B cell (primary cell): ENCODE measurements at regions not wholly inside any gene's neighbourhood (a gene's known extent, or its start where the extent isn't known, plus 50 kb on each side); places are given as distances from the start of the nearest gene placed in this dataset.

Experiments
- ATAC-seq: fragments of 200-7000 bp; cut with Tn5 transposase; one replicate; pipeline ENCODE4 v1.10.0; 2021; ENCODE audit warnings: low read depth, mild to moderate bottlenecking, moderate number of reproducible peaks, moderate library complexity
- CTCF ChIA-PET: fragments of 350-600 bp; sonication (Branson Sonifier 250); formaldehyde crosslinking; loops from one replicate; lab custom pipeline; 2021; ENCODE audit warnings: antibody characterized with exemption, inconsistent platforms; lab: Charles Lee
- POLR2A ChIA-PET: fragments of 350-600 bp; sonication (Branson Sonifier 250); formaldehyde crosslinking; loops from one replicate; lab custom pipeline; 2021; ENCODE audit warnings: antibody characterized with exemption; lab: Charles Lee
- DNase-seq: peaks from one replicate; pipeline ENCODE4 v3.0.0; 2013
- H2AFZ ChIP-seq: 2 replicates; pipeline ENCODE4 v1.6.1; 2012; ENCODE audit warnings: mild to moderate bottlenecking, low read depth, low read length; ENCODE audit not compliant: insufficient read depth, poor library complexity, severe bottlenecking
- H3K27ac ChIP-seq, 2 donors: 1 replicate in 1 of 2; 2 replicates in 1 of 2; pipeline ENCODE4 v1.5.1; 2012 to 2013; ENCODE audit warnings: low read length in 2 of 2, mild to moderate bottlenecking in 2 of 2, moderate library complexity in 1 of 2
- H3K27me3 ChIP-seq, 4 experiments: fragments of 200-600 bp in 1 of 4; sonication (generic) in 1 of 4; replicated peaks in 1 of 4; 1 replicate in 2 of 4; 2 replicates in 2 of 4; pipeline versions ENCODE4 v1.6.1 to v1.7.0; 2013 to 2016; ENCODE audit warnings: low read length in 3 of 4, mild to moderate bottlenecking in 2 of 4, mixed read lengths in 1 of 4, moderate library complexity in 1 of 4; ENCODE audit not compliant: insufficient read depth in 4 of 4, control insufficient read depth in 3 of 4; ENCODE audit errors: control extremely low read depth in 1 of 4
- H3K36me3 ChIP-seq, 2 experiments: replicated peaks in 1 of 2; 1 replicate in 1 of 2; 2 replicates in 1 of 2; pipeline versions ENCODE4 v1.6.1 to v1.7.1; 2013; ENCODE audit warnings: low read length in 1 of 2; ENCODE audit not compliant: insufficient read depth in 2 of 2, control insufficient read depth in 1 of 2; ENCODE audit errors: control extremely low read depth in 1 of 2, extremely low read depth in 1 of 2
- H3K4me1 ChIP-seq, 2 donors: fragments of 200-600 bp in 1 of 2; sonication (generic) in 1 of 2; 1 replicate in 1 of 2; 2 replicates in 1 of 2; pipeline versions ENCODE4 v1.5.1 to v1.6.1; 2013 to 2017; ENCODE audit warnings: low read length in 2 of 2; ENCODE audit not compliant: control insufficient read depth in 2 of 2, insufficient read depth in 2 of 2
- H3K4me2 ChIP-seq: replicated peaks from 2 replicates; pipeline ENCODE3; 2012; ENCODE audit warnings: mild to moderate bottlenecking, low read depth, low read length; ENCODE audit not compliant: poor library complexity, severe bottlenecking
- H3K4me3 ChIP-seq, 5 experiments: fragments of 200-600 bp in 1 of 5; sonication (generic) in 1 of 5; 1 replicate in 3 of 5; 2 replicates in 2 of 5; pipeline versions ENCODE4 v1.5.1 to v1.7.0; 2011 to 2016; ENCODE audit warnings: low read length in 4 of 5, mild to moderate bottlenecking in 4 of 5, low read depth in 2 of 5, control low read depth in 1 of 5, moderate library complexity in 1 of 5; ENCODE audit not compliant: insufficient read depth in 1 of 5; ENCODE audit errors: control extremely low read depth in 1 of 5, extremely low read depth in 1 of 5
- H3K79me2 ChIP-seq: fragments of 200-600 bp; sonication (generic); one replicate; pipeline ENCODE4 v1.6.0; 2016; ENCODE audit warnings: low read length; ENCODE audit not compliant: control insufficient read depth, insufficient read depth
- H3K9ac ChIP-seq: fragments of 200-600 bp; sonication (generic); 2 replicates; pipeline ENCODE4 v1.6.1; 2017; ENCODE audit warnings: mild to moderate bottlenecking, low read length, moderate library complexity
- H3K9me3 ChIP-seq, 3 donors: one replicate each; pipeline versions ENCODE4 v1.6.1 to v1.7.1; 2013; ENCODE audit warnings: low read length in 2 of 3; ENCODE audit not compliant: control insufficient read depth in 2 of 3, insufficient read depth in 1 of 3; ENCODE audit errors: control extremely low read depth in 1 of 3
- H4K20me1 ChIP-seq: 2 replicates; pipeline ENCODE4 v1.6.0; 2012; ENCODE audit warnings: mild to moderate bottlenecking, low read length; ENCODE audit not compliant: insufficient read depth, control insufficient read depth, poor library complexity, severe bottlenecking
- H3K27ac Mint-ChIP-seq: one replicate; pipeline ENCODE4 v1.8.0; 2021; ENCODE audit warnings: mixed read lengths
- H3K27me3 Mint-ChIP-seq: one replicate; pipeline ENCODE4 v1.8.0; 2021; ENCODE audit warnings: mixed read lengths
- H3K4me1 Mint-ChIP-seq: one replicate; pipeline ENCODE4 v1.8.0; 2021; ENCODE audit warnings: mixed read lengths
- H3K4me3 Mint-ChIP-seq: one replicate; pipeline ENCODE4 v1.8.0; 2021; ENCODE audit warnings: mixed read lengths
- H3K9me3 Mint-ChIP-seq: one replicate; pipeline ENCODE4 v1.8.0; 2022; ENCODE audit warnings: mixed read lengths; ENCODE audit not compliant: insufficient read depth
- CTCF ChIP-seq: fragments of 200-600 bp; IDR thresholded peaks from one replicate; pipeline ENCODE4 v1.8.0; 2022; ENCODE audit warnings: antibody characterized with exemption, mild to moderate bottlenecking
- EZH2 ChIP-seq: IDR thresholded peaks from 2 replicates; pipeline ENCODE4 v1.6.1; 2012; ENCODE audit warnings: borderline replicate concordance, low read depth, mild to moderate bottlenecking, moderate library complexity, low read length; ENCODE audit not compliant: insufficient read depth, poor library complexity, severe bottlenecking
- WGBS: methylation state at CpG from one replicate; pipeline ENCODE4 v1.1.5; 2013; ENCODE audit warnings: missing lambda C conversion rate; ENCODE audit not compliant: insufficient coverage; 5-methylcytosine and 5-hydroxymethylcytosine counted together
- intact Hi-C: fragments of 100-400 bp; cut with micrococcal nuclease; formaldehyde crosslinking; loops from one replicate; pipeline ENCODE4 v1.10.0; 2022

- DNase-seq (no peak), ATAC-seq (no peak)
- Mint-ChIP-seq H3K27me3 (peaks cover 3% of the 10 kb centered on the region), H3K4me3 (no peak overlapping the region), H3K27ac (no peak overlapping the region), H3K9me3 (no peaks in the 10 kb centered on the region), H3K4me1 (no peaks in the 10 kb centered on the region)
- ChIA-PET CTCF (no interaction called here), POLR2A (no interaction called here)
- whole genome bisulfite sequencing = 100% methylated on average over 2 of the region's 3 CpGs
- Histone ChIP-seq H3K27me3 (peaks cover 0 to 2% (median 0%) of the 10 kb centered on the region in 4 experiments), H3K9me3 (no peaks in the 10 kb centered on the region), H4K20me1 (no peaks in the 10 kb centered on the region), H3K4me2 (no peak overlapping the region), H3K4me1 (no peaks in the 10 kb centered on the region), H3K79me2 (no peaks in the 10 kb centered on the region), H3K27ac (no peak overlapping the region), H2AFZ (no peak overlapping the region), H3K9ac (no peak overlapping the region), H3K4me3 (no peak overlapping the region), H3K36me3 (no peaks in the 10 kb centered on the region)
- no peak for TF ChIP-seq CTCF
- TF ChIP-seq EZH2 = no peak
- intact Hi-C loops = no loop called here
Observed at GRCh38 chr11:15810082-15810481, 546.3 kb downstream of the SOX6 start.

GRCh38 chr11:15810525-15810924 is 545.8 kb downstream of the SOX6 start:
- Histone ChIP-seq H3K36me3 (no peaks in the 10 kb centered on the region), H3K4me2 (no peak overlapping the region), H3K9me3 (no peaks in the 10 kb centered on the region), H3K27ac (no peak overlapping the region), H3K27me3 (peaks cover 0 to 2% (median 0%) of the 10 kb centered on the region in 4 experiments), H3K79me2 (no peaks in the 10 kb centered on the region), H2AFZ (no peak overlapping the region), H4K20me1 (no peaks in the 10 kb centered on the region), H3K9ac (no peak overlapping the region), H3K4me1 (no peaks in the 10 kb centered on the region), H3K4me3 (no peak overlapping the region)
- H3K27me3 Mint-ChIP-seq = peaks cover 4% of the 10 kb centered on the region
- intact Hi-C loops = no loop called here
- no peak overlapping the region for H3K4me3 Mint-ChIP-seq
- no peak overlapping the region for H3K27ac Mint-ChIP-seq
- WGBS = 100% methylated on average over 1 of the region's 2 CpGs
- DNase-seq (no peak), ATAC-seq (no peak)
- CTCF ChIA-PET = no interaction called here
- no peak for TF ChIP-seq CTCF
- no peak for TF ChIP-seq EZH2
- H3K4me1 Mint-ChIP-seq = no peaks in the 10 kb centered on the region
- POLR2A ChIA-PET = no interaction called here
- no peaks in the 10 kb centered on the region for H3K9me3 Mint-ChIP-seq
